NCI-H446 treated with DMSO at 0.1 percent for 48 hours (cell line): ENCODE measurements at regions not wholly inside any gene's neighbourhood (a gene's known extent, or its start where the extent isn't known, plus 50 kb on each side); places are given as distances from the start of the nearest gene placed in this dataset.

Source experiments
- DNase-seq: peaks from one replicate; lab custom pipeline; 2025; lab: John Stamatoyannopoulos, UW

- DNase-seq, result peak; percentile 61
Measured at GRCh38 chr4:167290678-167291077, 56.4 kb upstream of the SPOCK3 start.

GRCh38 chr4:167308876-167309275 is 74.6 kb upstream of the SPOCK3 start:
- DNase-seq, result no peak

GRCh38 chr4:167321299-167321698 is 87.0 kb upstream of the SPOCK3 start:
- no peak for DNase-seq

- DNase-seq, result no peak
Measured at GRCh38 chr4:167339781-167340180, 105.5 kb upstream of the SPOCK3 start.

- DNase-seq, result no peak
Measured at GRCh38 chr4:167359711-167360110, 125.4 kb upstream of the SPOCK3 start.

- no peak for DNase-seq
Measured at GRCh38 chr4:167379076-167379835, 145.0 kb upstream of the SPOCK3 start.

- no peak for DNase-seq
Measured at GRCh38 chr4:167380964-167381363, 146.7 kb upstream of the SPOCK3 start.

- no peak for DNase-seq
Measured at GRCh38 chr4:167383291-167383690, 149.0 kb upstream of the SPOCK3 start.

GRCh38 chr4:167397586-167397985 is 163.3 kb upstream of the SPOCK3 start:
- no peak for DNase-seq

- no peak for DNase-seq
Measured at GRCh38 chr4:167399201-167399600, 164.9 kb upstream of the SPOCK3 start.

GRCh38 chr4:167406181-167406580 is 171.9 kb upstream of the SPOCK3 start:
- no peak for DNase-seq

GRCh38 chr4:167415461-167415860 is 181.2 kb upstream of the SPOCK3 start:
- DNase-seq, result no peak

- no peak for DNase-seq
Measured at GRCh38 chr4:167419468-167420140, 185.3 kb upstream of the SPOCK3 start.

- DNase-seq, result no peak
Measured at GRCh38 chr4:167421201-167421600, 186.9 kb upstream of the SPOCK3 start.

GRCh38 chr4:167424341-167425256 is 190.3 kb upstream of the SPOCK3 start:
- no peak for DNase-seq

GRCh38 chr4:167428156-167428555 is 193.9 kb upstream of the SPOCK3 start:
- DNase-seq, result peak; percentile 87

- no peak for DNase-seq
Measured at GRCh38 chr4:167431371-167431770, 197.1 kb upstream of the SPOCK3 start.

GRCh38 chr4:167435786-167436185 is 201.5 kb upstream of the SPOCK3 start:
- DNase-seq, result no peak

GRCh38 chr4:167443841-167444240 is 209.5 kb upstream of the SPOCK3 start:
- peak; percentile 74 for DNase-seq

- peak; percentile 63 for DNase-seq
Measured at GRCh38 chr4:167452922-167453430, 218.7 kb upstream of the SPOCK3 start.

GRCh38 chr4:167456619-167457018 is 222.3 kb upstream of the SPOCK3 start:
- DNase-seq, result no peak

GRCh38 chr4:167469436-167469835 is 235.1 kb upstream of the SPOCK3 start:
- no peak for DNase-seq
